Transverse colon (tissue), 4 donors: ENCODE measurements at regions not wholly inside any gene's neighbourhood (a gene's known extent, or its start where the extent isn't known, plus 50 kb on each side); places are given as distances from the start of the nearest gene placed in this dataset.

Experiments
- DNase-seq: peaks from one replicate; pipeline ENCODE4 v3.0.0-alpha.2; 2019
- H3K27ac ChIP-seq, 4 donors: fragments of 200-600 bp; sonication (generic); 2 replicates each; pipeline ENCODE4 v1.5.1; 2016 to 2018; ENCODE audit warnings: inconsistent platforms in 4 of 4
- H3K27me3 ChIP-seq: fragments of 200-600 bp; sonication (generic); 2 replicates; pipeline ENCODE4 v1.5.1; 2017; ENCODE audit warnings: inconsistent platforms
- H3K36me3 ChIP-seq, 4 donors: fragments of 200-600 bp; sonication (generic); 2 replicates each; pipeline ENCODE4 v1.5.1; 2017 to 2019; ENCODE audit warnings: inconsistent platforms in 4 of 4
- H3K4me1 ChIP-seq, 4 donors: fragments of 200-600 bp; sonication (generic); 2 replicates each; pipeline ENCODE4 v1.5.1; 2017 to 2020; ENCODE audit warnings: inconsistent platforms in 4 of 4
- H3K4me3 ChIP-seq, 4 donors: fragments of 200-600 bp; sonication (generic); 1 replicate in 1 of 4; 2 replicates in 3 of 4; pipeline versions ENCODE4 v1.5.1 to v1.6.1; 2017 to 2019; ENCODE audit warnings: inconsistent platforms in 4 of 4
- H3K9me3 ChIP-seq, 2 donors: fragments of 200-600 bp; sonication (generic); 2 replicates each; pipeline ENCODE4 v1.5.1; 2017 to 2019; ENCODE audit warnings: inconsistent platforms in 2 of 2
- CTCF ChIP-seq, 5 experiments: fragments of 200-600 bp in 3 of 5; fragments of 450-650 bp in 2 of 5; sonication (generic) in 3 of 5; IDR thresholded peaks; 1 replicate in 2 of 5; 2 replicates in 3 of 5; pipeline ENCODE4 v1.5.1; 2016 to 2017; ENCODE audit warnings: antibody characterized with exemption in 5 of 5, inconsistent platforms in 3 of 5, mild to moderate bottlenecking in 2 of 5, moderate library complexity in 1 of 5
- EP300 ChIP-seq: sonication (generic); formaldehyde crosslinking; IDR thresholded peaks from one replicate; pipeline ENCODE4 v1.6.1; 2017; ENCODE audit warnings: antibody characterized with exemption, low read depth
- POLR2A ChIP-seq: fragments of 450-650 bp; IDR thresholded peaks from one replicate; pipeline ENCODE4 v1.6.1; 2016; ENCODE audit warnings: antibody characterized with exemption, mild to moderate bottlenecking, moderate library complexity
- POLR2AphosphoS5 ChIP-seq, 3 donors: sonication (generic); formaldehyde crosslinking; IDR thresholded peaks; one replicate each; pipeline ENCODE4 v1.6.1; 2016; ENCODE audit warnings: antibody characterized with exemption in 3 of 3
- WGBS, 2 donors: methylation state at CpG; one replicate each; pipeline ENCODE4 v1.1.5; 2018; ENCODE audit warnings: low coverage in 1 of 2; 5-methylcytosine and 5-hydroxymethylcytosine counted together
- in situ Hi-C, 4 donors: fragments of 200-750 bp; cut with MboI; loops; one replicate each; pipeline versions ENCODE4 v1.15.0 to v1.15.1; 2017; ENCODE audit warnings: low sequenced_read_pairs in 3 of 4, low pct_ligation_motif_present in 1 of 4, low pct_unique_long_range_greater_than_20kb in 1 of 4
- intact Hi-C: fragments of 100-400 bp; cut with DNase I; formaldehyde crosslinking; loops from one replicate; pipeline ENCODE4 v1.15.1; 2023; ENCODE audit warnings: low total_unique reads

DNA sequence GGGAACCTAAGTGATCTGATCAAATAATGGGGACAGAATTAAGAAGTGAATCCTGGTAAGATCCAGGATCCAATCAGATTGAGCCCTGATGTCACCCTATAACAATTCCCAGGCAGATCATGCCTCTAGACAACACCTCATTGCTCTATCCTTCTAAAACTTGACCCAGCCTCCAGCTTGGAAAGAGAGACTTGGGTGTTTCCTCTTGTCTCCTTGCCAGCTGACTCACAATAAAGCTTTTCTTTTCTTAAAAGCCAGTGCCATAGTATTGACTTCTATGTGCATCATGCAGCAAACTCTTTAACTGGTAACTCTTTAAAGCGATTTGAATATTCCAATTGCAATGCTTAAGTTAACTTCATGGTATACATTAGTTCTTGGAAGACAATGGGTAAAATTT is 109.6 kb upstream of the CHORDC1 start:
- in situ Hi-C loops (no loop called here), intact Hi-C loops (no loop called here)
- H3K4me3 ChIP-seq, result no peak overlapping the region
- H3K9me3 ChIP-seq, result no peaks in the 10 kb centered on the region
- TF ChIP-seq EP300 (no peak), POLR2A (no peak), POLR2AphosphoS5 (IDR thresholded peaks at IDR 0.05) (no peak), CTCF (IDR thresholded peaks at IDR 0.05) (no peak)
- no peaks in the 10 kb centered on the region for H3K36me3 ChIP-seq
- no peaks in the 10 kb centered on the region for H3K27me3 ChIP-seq
- no peak for DNase-seq
- 83 to 85% methylated on average over 1 of the region's 1 CpG for WGBS, 2 donors
- H3K4me1 ChIP-seq, result no peaks in the 10 kb centered on the region
- no peak overlapping the region for H3K27ac ChIP-seq

DNA sequence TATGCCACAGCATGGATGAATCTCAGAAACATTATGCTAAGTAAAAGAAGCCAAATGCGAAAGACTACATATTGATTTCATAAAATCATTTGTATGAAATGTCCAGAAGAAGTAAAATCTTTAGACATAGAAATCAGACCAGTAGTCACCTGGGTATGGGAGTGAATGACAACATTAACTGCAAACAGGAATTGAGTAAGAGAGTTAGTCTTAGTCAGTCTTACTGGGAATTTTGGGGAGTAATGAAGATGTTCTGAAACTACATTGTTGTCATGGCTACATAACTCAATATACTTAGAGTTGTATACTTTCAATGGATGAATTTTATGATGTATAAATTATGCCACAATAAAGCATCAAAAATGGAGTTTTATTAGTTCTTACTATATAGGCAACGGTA is 107.8 kb upstream of the CHORDC1 start:
- WGBS, 2 donors, result 70 to 74% methylated on average over 2 of the region's 2 CpGs
- in situ Hi-C loops, result no loop called here
- Histone ChIP-seq H3K4me1 (no peaks in the 10 kb centered on the region), H3K27me3 (no peaks in the 10 kb centered on the region), H3K27ac (no peak overlapping the region), H3K9me3 (no peaks in the 10 kb centered on the region), H3K36me3 (no peaks in the 10 kb centered on the region), H3K4me3 (no peak overlapping the region)
- intact Hi-C loops, result no loop called here
- no peak for DNase-seq
- TF ChIP-seq POLR2A, result no peak
- TF ChIP-seq EP300, result no peak

- 59% methylated on average over 1 of the region's 1 CpG; no CpG with 5 or more reads in 1 of the 2 donors for WGBS, 2 donors
- intact Hi-C loops (no loop called here), in situ Hi-C loops (no loop called here)
- no peaks in the 10 kb centered on the region for H3K36me3 ChIP-seq
- no peaks in the 10 kb centered on the region for H3K27me3 ChIP-seq
- DNase-seq, result no peak
- no peak overlapping the region for H3K27ac ChIP-seq
- H3K4me1 ChIP-seq, result no peaks in the 10 kb centered on the region
- TF ChIP-seq POLR2AphosphoS5 (IDR thresholded peaks at IDR 0.05) (no peak), POLR2A (no peak)
- no peaks in the 10 kb centered on the region for H3K9me3 ChIP-seq
- no peak overlapping the region for H3K4me3 ChIP-seq
Observed at GRCh38 chr11:90329043-90329442, 106.2 kb upstream of the CHORDC1 start.

GRCh38 chr11:90326647-90327046 is 103.8 kb upstream of the CHORDC1 start:
- TF ChIP-seq CTCF (IDR thresholded peaks at IDR 0.05) (no peak), POLR2A (no peak), EP300 (no peak)
- 46 to 50% methylated on average over 2 of the region's 2 CpGs for WGBS, 2 donors

DNA sequence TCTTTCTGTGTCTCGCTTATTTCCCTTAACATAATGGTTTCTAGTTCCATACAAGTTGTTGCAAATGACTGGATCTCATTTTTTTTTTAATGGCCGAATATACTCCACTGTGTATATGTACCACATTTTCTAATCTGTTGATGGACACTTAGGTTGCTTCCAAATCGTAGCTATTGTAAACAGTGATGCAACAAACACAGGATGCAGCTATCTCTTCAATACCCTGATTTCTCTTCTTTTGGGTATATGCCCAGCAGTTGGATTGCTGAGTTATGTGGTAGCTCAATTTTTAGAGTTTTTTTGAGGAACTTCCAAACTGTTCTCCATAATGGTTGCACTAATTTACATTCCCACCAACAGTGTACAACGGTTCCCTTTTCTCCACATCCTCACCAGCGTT is 100.4 kb upstream of the CHORDC1 start:
- Histone ChIP-seq H3K27ac (no peak overlapping the region), H3K4me3 (no peak overlapping the region), H3K36me3 (no peaks in the 10 kb centered on the region), H3K9me3 (no peaks in the 10 kb centered on the region), H3K4me1 (no peaks in the 10 kb centered on the region), H3K27me3 (no peaks in the 10 kb centered on the region)
- intact Hi-C loops, result no loop called here
- no peak for TF ChIP-seq EP300
- no peak for TF ChIP-seq POLR2AphosphoS5 (IDR thresholded peaks at IDR 0.05)
- no peak for TF ChIP-seq POLR2A
- TF ChIP-seq CTCF (IDR thresholded peaks at IDR 0.05), result no peak
- 80 to 81% methylated on average over 5 of the region's 5 CpGs for WGBS, 2 donors
- in situ Hi-C loops, result no loop called here
- DNase-seq, result no peak

More at GRCh38 chr11:90326647-90327046, 103.8 kb upstream of the CHORDC1 start:
- in situ Hi-C loops, result no loop called here
- no peak for DNase-seq
- H3K4me3 ChIP-seq, result no peak overlapping the region
- no peak overlapping the region for H3K27ac ChIP-seq
- intact Hi-C loops, result no loop called here
- H3K36me3 ChIP-seq, result no peaks in the 10 kb centered on the region
- no peaks in the 10 kb centered on the region for H3K9me3 ChIP-seq
- H3K27me3 ChIP-seq, result no peaks in the 10 kb centered on the region
- H3K4me1 ChIP-seq, result no peaks in the 10 kb centered on the region
